ENCODE measurements at regions not wholly inside any gene's neighbourhood (a gene's known extent, or its start where the extent isn't known, plus 50 kb on each side); places are given as distances from the start of the nearest gene placed in this dataset.
"Not testable (repeated sequence)": the region's sequence is repeated elsewhere in the genome, so short reads cannot be mapped to it uniquely, and the experiment has no call there.

GRCh38 chr5:9815051-9815450 lies 184.9 kb upstream of the TAS2R1 start:
- no peak for DNase-seq (ENCODE audit: low read depth)
- H3K27me3 ChIP-seq (ENCODE audit: control insufficient read depth, insufficient read depth, low read length), result no peaks in the 10 kb centered on the region
- no peak for TF ChIP-seq CTCF (IDR thresholded peaks at IDR 0.05; ENCODE audit: insufficient read depth, low read length, poor library complexity, severe bottlenecking)

GRCh38 chr5:9813305-9813704 lies 183.2 kb upstream of the TAS2R1 start:
- DNase-seq (ENCODE audit: low read depth), result no peak
- no peak for TF ChIP-seq CTCF (IDR thresholded peaks at IDR 0.05; ENCODE audit: insufficient read depth, low read length, poor library complexity, severe bottlenecking)

More at GRCh38 chr5:9815051-9815450, 184.9 kb upstream of the TAS2R1 start:
- Histone ChIP-seq H3K36me3 (ENCODE audit: control insufficient read depth, insufficient read depth, low read length) (no peaks in the 10 kb centered on the region), H3K4me3 (ENCODE audit: low read depth, low read length) (no peak overlapping the region)

GRCh38 chr5:9807366-9807765 lies 177.2 kb upstream of the TAS2R1 start:
- not testable (repeated sequence) for DNase-seq (ENCODE audit: low read depth); H3K27me3 ChIP-seq (ENCODE audit: control insufficient read depth, insufficient read depth, low read length); H3K4me3 ChIP-seq (ENCODE audit: low read depth, low read length); H3K36me3 ChIP-seq (ENCODE audit: control insufficient read depth, insufficient read depth, low read length)

More at GRCh38 chr5:9813305-9813704, 183.2 kb upstream of the TAS2R1 start:
- H3K36me3 ChIP-seq (ENCODE audit: control insufficient read depth, insufficient read depth, low read length), result no peaks in the 10 kb centered on the region
- H3K4me3 ChIP-seq (ENCODE audit: low read depth, low read length), result no peak overlapping the region
- no peaks in the 10 kb centered on the region for H3K27me3 ChIP-seq (ENCODE audit: control insufficient read depth, insufficient read depth, low read length)

- TF ChIP-seq CTCF (IDR thresholded peaks at IDR 0.05; ENCODE audit: insufficient read depth, low read length, poor library complexity, severe bottlenecking), result no peak
Observed at GRCh38 chr5:9801908-9802307, 171.8 kb upstream of the TAS2R1 start.

GRCh38 chr5:9799606-9800005 lies 169.5 kb upstream of the TAS2R1 start:
- H3K27me3 ChIP-seq (ENCODE audit: control insufficient read depth, insufficient read depth, low read length), result no peaks in the 10 kb centered on the region
- TF ChIP-seq CTCF (IDR thresholded peaks at IDR 0.05; ENCODE audit: insufficient read depth, low read length, poor library complexity, severe bottlenecking), result no peak
- H3K4me3 ChIP-seq (ENCODE audit: low read depth, low read length), result no peak overlapping the region
- DNase-seq (ENCODE audit: low read depth), result no peak
- no peaks in the 10 kb centered on the region for H3K36me3 ChIP-seq (ENCODE audit: control insufficient read depth, insufficient read depth, low read length)

More at GRCh38 chr5:9801908-9802307, 171.8 kb upstream of the TAS2R1 start:
- no peak for DNase-seq (ENCODE audit: low read depth)
- no peak overlapping the region for H3K4me3 ChIP-seq (ENCODE audit: low read depth, low read length)
- no peaks in the 10 kb centered on the region for H3K36me3 ChIP-seq (ENCODE audit: control insufficient read depth, insufficient read depth, low read length)
- no peaks in the 10 kb centered on the region for H3K27me3 ChIP-seq (ENCODE audit: control insufficient read depth, insufficient read depth, low read length)

GRCh38 chr5:9790276-9790675 lies 160.1 kb upstream of the TAS2R1 start:
- Histone ChIP-seq H3K36me3 (ENCODE audit: control insufficient read depth, insufficient read depth, low read length) (no peaks in the 10 kb centered on the region), H3K27me3 (ENCODE audit: control insufficient read depth, insufficient read depth, low read length) (no peaks in the 10 kb centered on the region), H3K4me3 (ENCODE audit: low read depth, low read length) (no peak overlapping the region)
- DNase-seq (ENCODE audit: low read depth), result no peak
- no peak for TF ChIP-seq CTCF (IDR thresholded peaks at IDR 0.05; ENCODE audit: insufficient read depth, low read length, poor library complexity, severe bottlenecking)

Data from kidney epithelial cell (primary cell).